ENCODE measurements at regions not wholly inside any gene's neighbourhood (a gene's known extent, or its start where the extent isn't known, plus 50 kb on each side); places are given as distances from the start of the nearest gene placed in this dataset.

GRCh38 chr14:54121466-54122027 is 164.9 kb upstream of the BMP4 start:
- ATAC-seq (no peak), DNase-seq (no peak)
- POLR2A ChIA-PET = no interaction called here
- H3K4me1 ChIP-seq (ENCODE audit: control insufficient read depth in 2 of 2, insufficient read depth in 2 of 2, low read length in 2 of 2) = no peaks in the 10 kb centered on the region
- Mint-ChIP-seq H3K27ac (no peak overlapping the region), H3K9me3 (peaks cover 0 to 11% (median 3%) of the 10 kb centered on the region in 11 donors), H3K4me1 (peaks cover 0 to 1% (median 0%) of the 10 kb centered on the region in 7 donors), H3K4me3 (no peak overlapping the region), H3K27me3 (peaks cover 0 to 13% (median 10%) of the 10 kb centered on the region in 5 donors), H3K36me3 (no peaks in the 10 kb centered on the region)
- H3K36me3 ChIP-seq (ENCODE audit: control insufficient read depth in 2 of 3, insufficient read depth in 3 of 3, low read length in 3 of 3) = no peaks in the 10 kb centered on the region
- H3K9me3 ChIP-seq (ENCODE audit: control insufficient read depth in 2 of 3, low read length in 3 of 3) = no peaks in the 10 kb centered on the region
- no peak overlapping the region for H3K4me3 ChIP-seq (ENCODE audit: low read length)
- CTCF ChIA-PET = no interaction called here
- H3K27me3 ChIP-seq (ENCODE audit: control insufficient read depth in 2 of 2, insufficient read depth in 2 of 2, low read length in 2 of 2) = no peaks in the 10 kb centered on the region
- intact Hi-C loops (cut with micrococcal nuclease) = no loop called here
- no peak overlapping the region for H3K27ac ChIP-seq (ENCODE audit: low read depth, low read length)

GRCh38 chr14:54123841-54124240 is 167.2 kb upstream of the BMP4 start:
- intact Hi-C loops (cut with micrococcal nuclease) = no loop called here
- POLR2A ChIA-PET = no interaction called here
- no peaks in the 10 kb centered on the region for H3K36me3 ChIP-seq (ENCODE audit: control insufficient read depth in 2 of 3, insufficient read depth in 3 of 3, low read length in 3 of 3)

GRCh38 chr14:54125109-54125508 is 168.5 kb upstream of the BMP4 start:
- CTCF ChIA-PET = no interaction called here
- Mint-ChIP-seq H3K27me3 (peaks cover 0 to 19% (median 14%) of the 10 kb centered on the region in 5 donors), H3K4me1 (peaks cover 0 to 1% (median 0%) of the 10 kb centered on the region in 7 donors), H3K4me3 (no peak overlapping the region), H3K36me3 (no peaks in the 10 kb centered on the region), H3K9me3 (peaks cover 0 to 11% (median 3%) of the 10 kb centered on the region in 11 donors), H3K27ac (no peak overlapping the region)
- Histone ChIP-seq H3K27ac (ENCODE audit: low read depth, low read length) (no peak overlapping the region), H3K4me1 (ENCODE audit: control insufficient read depth in 2 of 2, insufficient read depth in 2 of 2, low read length in 2 of 2) (no peaks in the 10 kb centered on the region), H3K27me3 (ENCODE audit: control insufficient read depth in 2 of 2, insufficient read depth in 2 of 2, low read length in 2 of 2) (no peaks in the 10 kb centered on the region), H3K4me3 (ENCODE audit: low read length) (no peak overlapping the region), H3K36me3 (ENCODE audit: control insufficient read depth in 2 of 3, insufficient read depth in 3 of 3, low read length in 3 of 3) (no peaks in the 10 kb centered on the region), H3K9me3 (ENCODE audit: control insufficient read depth in 2 of 3, low read length in 3 of 3) (no peaks in the 10 kb centered on the region)
- DNase-seq (no peak), ATAC-seq (no peak)
- POLR2A ChIA-PET = no interaction called here
- intact Hi-C loops (cut with micrococcal nuclease) = no loop called here

More at GRCh38 chr14:54123841-54124240, 167.2 kb upstream of the BMP4 start:
- Mint-ChIP-seq H3K4me1 (peaks cover 0 to 1% (median 0%) of the 10 kb centered on the region in 7 donors), H3K4me3 (no peak overlapping the region), H3K27me3 (peaks cover 0 to 19% (median 13%) of the 10 kb centered on the region in 5 donors), H3K9me3 (peaks cover 0 to 11% (median 3%) of the 10 kb centered on the region in 11 donors), H3K27ac (no peak overlapping the region), H3K36me3 (no peaks in the 10 kb centered on the region)
- Histone ChIP-seq H3K4me1 (ENCODE audit: control insufficient read depth in 2 of 2, insufficient read depth in 2 of 2, low read length in 2 of 2) (no peaks in the 10 kb centered on the region), H3K27me3 (ENCODE audit: control insufficient read depth in 2 of 2, insufficient read depth in 2 of 2, low read length in 2 of 2) (no peaks in the 10 kb centered on the region), H3K4me3 (ENCODE audit: low read length) (no peak overlapping the region), H3K9me3 (ENCODE audit: control insufficient read depth in 2 of 3, low read length in 3 of 3) (no peaks in the 10 kb centered on the region), H3K27ac (ENCODE audit: low read depth, low read length) (no peak overlapping the region)
- ATAC-seq = no peak
- no peak for DNase-seq
- CTCF ChIA-PET = no interaction called here

DNA sequence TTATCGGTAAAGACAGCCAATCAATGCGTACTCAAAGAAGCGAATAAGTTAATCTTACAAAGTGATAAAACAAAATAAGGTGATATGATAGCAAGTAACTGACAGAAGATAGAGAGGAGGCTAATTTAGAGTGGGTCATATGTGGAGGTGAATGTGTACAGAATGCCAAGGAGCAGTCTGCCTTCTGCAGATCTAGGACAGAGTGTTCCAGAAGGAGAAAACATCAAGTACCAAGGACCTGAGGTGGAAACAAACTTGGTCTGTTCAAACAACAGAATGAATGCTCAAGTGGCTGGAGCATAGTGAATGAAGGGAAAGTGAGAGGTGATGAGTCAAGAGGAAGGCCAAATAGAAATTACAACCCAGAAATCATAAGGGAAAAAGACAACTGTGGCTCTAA is 170.3 kb upstream of the BMP4 start:
- ATAC-seq (no peak), DNase-seq (no peak)
- Mint-ChIP-seq H3K27me3 (peaks cover 0 to 18% (median 12%) of the 10 kb centered on the region in 5 donors), H3K27ac (no peak overlapping the region), H3K9me3 (peaks cover 0 to 11% (median 3%) of the 10 kb centered on the region in 11 donors), H3K4me1 (no peaks in the 10 kb centered on the region), H3K36me3 (no peaks in the 10 kb centered on the region), H3K4me3 (no peak overlapping the region)
- CTCF ChIA-PET = no interaction called here
- intact Hi-C loops (cut with micrococcal nuclease) = no loop called here
- Histone ChIP-seq H3K9me3 (ENCODE audit: control insufficient read depth in 2 of 3, low read length in 3 of 3) (no peaks in the 10 kb centered on the region), H3K27ac (ENCODE audit: low read depth, low read length) (no peak overlapping the region), H3K4me1 (ENCODE audit: control insufficient read depth in 2 of 2, insufficient read depth in 2 of 2, low read length in 2 of 2) (no peaks in the 10 kb centered on the region), H3K4me3 (ENCODE audit: low read length) (no peak overlapping the region), H3K36me3 (ENCODE audit: control insufficient read depth in 2 of 3, insufficient read depth in 3 of 3, low read length in 3 of 3) (no peaks in the 10 kb centered on the region), H3K27me3 (ENCODE audit: control insufficient read depth in 2 of 2, insufficient read depth in 2 of 2, low read length in 2 of 2) (no peaks in the 10 kb centered on the region)
- POLR2A ChIA-PET = no interaction called here

GRCh38 chr14:54127526-54127925 is 170.9 kb upstream of the BMP4 start:
- DNase-seq = no peak
- Histone ChIP-seq H3K9me3 (ENCODE audit: control insufficient read depth in 2 of 3, low read length in 3 of 3) (no peaks in the 10 kb centered on the region), H3K27me3 (ENCODE audit: control insufficient read depth in 2 of 2, insufficient read depth in 2 of 2, low read length in 2 of 2) (no peaks in the 10 kb centered on the region), H3K36me3 (ENCODE audit: control insufficient read depth in 2 of 3, insufficient read depth in 3 of 3, low read length in 3 of 3) (no peaks in the 10 kb centered on the region), H3K27ac (ENCODE audit: low read depth, low read length) (no peak overlapping the region), H3K4me3 (ENCODE audit: low read length) (no peak overlapping the region), H3K4me1 (ENCODE audit: control insufficient read depth in 2 of 2, insufficient read depth in 2 of 2, low read length in 2 of 2) (no peaks in the 10 kb centered on the region)
- CTCF ChIA-PET = no interaction called here
- intact Hi-C loops (cut with micrococcal nuclease) = no loop called here
- ATAC-seq = no peak
- Mint-ChIP-seq H3K36me3 (no peaks in the 10 kb centered on the region), H3K27me3 (peaks cover 0 to 13% (median 12%) of the 10 kb centered on the region in 5 donors), H3K4me1 (no peaks in the 10 kb centered on the region), H3K27ac (no peak overlapping the region), H3K9me3 (peaks cover 0 to 8% (median 3%) of the 10 kb centered on the region in 11 donors), H3K4me3 (no peak overlapping the region)
- POLR2A ChIA-PET = no interaction called here

DNA sequence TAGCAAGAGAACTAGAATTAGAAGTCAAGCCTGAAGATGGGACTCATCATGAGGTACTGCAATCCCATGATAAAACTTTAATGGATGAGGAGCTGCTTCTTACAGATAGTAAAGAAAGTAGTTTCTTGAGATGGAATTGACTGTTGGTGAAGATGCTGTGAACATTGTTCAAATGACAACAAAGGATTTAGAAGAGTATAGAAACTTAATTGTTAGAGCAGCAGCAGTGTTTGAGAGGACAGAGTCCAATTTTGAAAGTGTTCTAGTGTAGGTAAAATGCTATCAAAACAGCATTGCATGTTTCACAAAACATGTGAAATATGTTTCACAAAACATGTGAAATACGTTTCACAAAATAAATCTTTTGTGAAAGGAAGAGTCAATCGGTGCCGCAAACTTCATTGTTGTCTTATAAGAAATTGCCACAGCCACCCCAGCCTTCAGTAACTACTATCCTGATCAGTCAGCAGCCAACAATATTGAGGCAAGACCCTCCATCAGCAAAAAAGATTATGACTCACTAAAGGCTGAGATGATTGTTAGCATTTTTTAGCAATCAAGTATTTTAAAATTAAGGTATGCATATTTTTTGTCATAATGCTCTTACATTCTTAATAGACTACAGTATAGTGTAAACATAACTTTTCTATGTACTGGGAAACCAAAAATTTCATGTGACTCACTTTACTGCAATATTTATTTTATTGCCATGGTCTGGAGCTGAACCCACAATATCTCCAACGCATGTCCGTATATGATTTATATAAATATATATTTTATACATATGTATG is 173.4 kb upstream of the BMP4 start:
- POLR2A ChIA-PET = no interaction called here
- Histone ChIP-seq H3K27me3 (ENCODE audit: control insufficient read depth in 2 of 2, insufficient read depth in 2 of 2, low read length in 2 of 2) (no peaks in the 10 kb centered on the region), H3K36me3 (ENCODE audit: control insufficient read depth in 2 of 3, insufficient read depth in 3 of 3, low read length in 3 of 3) (no peaks in the 10 kb centered on the region), H3K9me3 (ENCODE audit: control insufficient read depth in 2 of 3, low read length in 3 of 3) (no peaks in the 10 kb centered on the region), H3K4me1 (ENCODE audit: control insufficient read depth in 2 of 2, insufficient read depth in 2 of 2, low read length in 2 of 2) (no peaks in the 10 kb centered on the region), H3K27ac (ENCODE audit: low read depth, low read length) (no peak overlapping the region), H3K4me3 (ENCODE audit: low read length) (no peak overlapping the region)
- H3K36me3 Mint-ChIP-seq = no peaks in the 10 kb centered on the region
- H3K9me3 Mint-ChIP-seq = peaks cover 0 to 3% (median 0%) of the 10 kb centered on the region in 11 donors
- no peak for ATAC-seq
- intact Hi-C loops (cut with micrococcal nuclease) = no loop called here
- no peak overlapping the region for H3K27ac Mint-ChIP-seq
- no peak overlapping the region for H3K4me3 Mint-ChIP-seq
- DNase-seq = no peak
- no peaks in the 10 kb centered on the region for H3K4me1 Mint-ChIP-seq
- peaks cover 0 to 20% (median 7%) of the 10 kb centered on the region in 5 donors for H3K27me3 Mint-ChIP-seq
- CTCF ChIA-PET = no interaction called here

DNA sequence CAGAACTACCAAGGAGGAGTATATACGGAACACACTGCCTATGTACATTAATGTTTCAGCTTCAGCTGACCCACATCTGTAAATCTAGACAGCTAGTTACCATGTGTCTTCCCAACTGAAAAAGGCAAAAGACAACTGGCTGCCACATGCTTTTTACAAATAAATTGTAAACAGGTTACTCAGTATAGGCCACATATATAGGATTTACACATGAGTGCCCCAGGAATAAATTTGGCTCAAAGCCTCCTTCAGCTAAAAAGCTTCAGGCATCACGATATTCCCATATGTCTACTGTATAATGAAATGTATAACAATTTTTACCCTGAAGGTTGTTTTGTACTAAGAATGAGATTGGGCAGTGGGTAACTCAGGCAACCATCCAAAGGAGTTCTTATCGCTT is 175.9 kb upstream of the BMP4 start:
- ATAC-seq = no peak
- Histone ChIP-seq H3K4me1 (ENCODE audit: control insufficient read depth in 2 of 2, insufficient read depth in 2 of 2, low read length in 2 of 2) (no peaks in the 10 kb centered on the region), H3K27ac (ENCODE audit: low read depth, low read length) (no peak overlapping the region), H3K9me3 (ENCODE audit: control insufficient read depth in 2 of 3, low read length in 3 of 3) (no peaks in the 10 kb centered on the region), H3K36me3 (ENCODE audit: control insufficient read depth in 2 of 3, insufficient read depth in 3 of 3, low read length in 3 of 3) (no peaks in the 10 kb centered on the region), H3K4me3 (ENCODE audit: low read length) (no peak overlapping the region), H3K27me3 (ENCODE audit: control insufficient read depth in 2 of 2, insufficient read depth in 2 of 2, low read length in 2 of 2) (no peaks in the 10 kb centered on the region)
- H3K9me3 Mint-ChIP-seq = peaks cover 0 to 3% (median 0%) of the 10 kb centered on the region in 11 donors
- H3K4me3 Mint-ChIP-seq = no peak overlapping the region
- H3K4me1 Mint-ChIP-seq = no peaks in the 10 kb centered on the region
- CTCF ChIA-PET = no interaction called here
- no peak for DNase-seq
- POLR2A ChIA-PET = no interaction called here
- no peaks in the 10 kb centered on the region for H3K36me3 Mint-ChIP-seq
- intact Hi-C loops (cut with micrococcal nuclease) = no loop called here
- no peak overlapping the region for H3K27ac Mint-ChIP-seq
- H3K27me3 Mint-ChIP-seq = peaks cover 0 to 26% (median 6%) of the 10 kb centered on the region in 5 donors

Data from naive thymus-derived CD4-positive, alpha-beta T cell (primary cell).